HCEC 1CT (cell line): ENCODE measurements at regions not wholly inside any gene's neighbourhood (a gene's known extent, or its start where the extent isn't known, plus 50 kb on each side); places are given as distances from the start of the nearest gene placed in this dataset.

Experiments used
- DNase-seq: peaks from one replicate; pipeline ENCODE4 v3.0.0-alpha.2; 2017

GRCh38 chr7:94109556-94109955, 105.4 kb upstream of the BET1 start:
- DNase-seq: no peak

GRCh38 chr7:94111009-94111408, 106.9 kb upstream of the BET1 start:
- DNase-seq: no peak

GRCh38 chr7:94115316-94115715, 111.2 kb upstream of the BET1 start:
- peak; percentile 36 for DNase-seq

- no peak for DNase-seq
These were observed 119.0 kb upstream of the BET1 start for GRCh38 chr7:94123136-94123535.

GRCh38 chr7:94127026-94127425, 122.9 kb upstream of the BET1 start:
- DNase-seq: no peak

GRCh38 chr7:94128072-94128471, 123.9 kb upstream of the BET1 start:
- no peak for DNase-seq

GRCh38 chr7:94129443-94130140, 125.4 kb upstream of the BET1 start:
- DNase-seq: peak; percentile 90

- no peak for DNase-seq
These were observed 126.6 kb upstream of the BET1 start for GRCh38 chr7:94130716-94131115.

- DNase-seq: no peak
These were observed 129.3 kb upstream of the BET1 start for GRCh38 chr7:94133460-94133859.

- DNase-seq: no peak
These were observed 131.0 kb upstream of the BET1 start for GRCh38 chr7:94135180-94135579.

GRCh38 chr7:94142281-94142680, 138.1 kb upstream of the BET1 start:
- DNase-seq: no peak

GRCh38 chr7:94145602-94146001, 141.4 kb upstream of the BET1 start:
- peak; percentile 40 for DNase-seq

- peak; percentile 56 for DNase-seq
These were observed 142.3 kb upstream of the BET1 start for GRCh38 chr7:94146408-94146807.

GRCh38 chr7:94149789-94150545, 145.8 kb upstream of the BET1 start:
- peak; percentile 54 for DNase-seq

GRCh38 chr7:94154182-94154581, 150.0 kb upstream of the BET1 start:
- DNase-seq: no peak

- DNase-seq: no peak
These were observed 150.7 kb upstream of the BET1 start for GRCh38 chr7:94154858-94155257.

- DNase-seq: peak; percentile 69
These were observed 153.6 kb upstream of the BET1 start for GRCh38 chr7:94157659-94158306.

GRCh38 chr7:94160719-94161435, 156.7 kb upstream of the BET1 start:
- no peak for DNase-seq

GRCh38 chr7:94161476-94161875, 157.3 kb upstream of the BET1 start:
- no peak for DNase-seq

- DNase-seq: no peak
These were observed 165.5 kb upstream of the BET1 start for GRCh38 chr7:94169682-94170081.

- DNase-seq: no peak
These were observed 166.7 kb upstream of the BET1 start for GRCh38 chr7:94170836-94171235.

- no peak for DNase-seq
These were observed 169.3 kb upstream of the BET1 start for GRCh38 chr7:94173436-94173835.

GRCh38 chr7:94174375-94174774, 170.2 kb upstream of the BET1 start:
- DNase-seq: no peak
